Inflammatory macrophage (primary cell): ENCODE measurements at regions not wholly inside any gene's neighbourhood (a gene's known extent, or its start where the extent isn't known, plus 50 kb on each side); places are given as distances from the start of the nearest gene placed in this dataset.

ENCODE experiments used
- DNase-seq, 2 donors: peaks; one replicate each; pipeline ENCODE4 v3.0.0-alpha.2; 2020 to 2022

GRCh38 chr12:105761075-105761474 lies 377.7 kb downstream of the NUAK1 start:
- DNase-seq: no peak

GRCh38 chr12:105764216-105764835 lies 374.4 kb downstream of the NUAK1 start:
- no peak for DNase-seq

GRCh38 chr12:105765053-105766014 lies 373.4 kb downstream of the NUAK1 start:
- DNase-seq: no peak

GRCh38 chr12:105766029-105766428 lies 372.7 kb downstream of the NUAK1 start:
- no peak for DNase-seq

- no peak for DNase-seq
Observed at GRCh38 chr12:105769486-105769885, 369.3 kb downstream of the NUAK1 start.

GRCh38 chr12:105773471-105773870 lies 365.3 kb downstream of the NUAK1 start:
- DNase-seq: no peak

- DNase-seq: no peak
Observed at GRCh38 chr12:105774037-105774436, 364.7 kb downstream of the NUAK1 start.

- DNase-seq: no peak
Observed at GRCh38 chr12:105775343-105775742, 363.4 kb downstream of the NUAK1 start.

- peak; percentile 11 to 21 for DNase-seq
Observed at GRCh38 chr12:105783983-105784947, 354.5 kb downstream of the NUAK1 start.

- DNase-seq: no peak
Observed at GRCh38 chr12:105793421-105793820, 345.3 kb downstream of the NUAK1 start.

GRCh38 chr12:105798256-105798845 lies 340.4 kb downstream of the NUAK1 start:
- no peak for DNase-seq

- no peak for DNase-seq
Observed at GRCh38 chr12:105799103-105799502, 339.7 kb downstream of the NUAK1 start.

GRCh38 chr12:105801351-105801750 lies 337.4 kb downstream of the NUAK1 start:
- no peak for DNase-seq

GRCh38 chr12:105803292-105803691 lies 335.5 kb downstream of the NUAK1 start:
- no peak for DNase-seq

- DNase-seq: no peak
Observed at GRCh38 chr12:105804591-105805265, 334.0 kb downstream of the NUAK1 start.

- DNase-seq: no peak
Observed at GRCh38 chr12:105805730-105806399, 332.9 kb downstream of the NUAK1 start.

GRCh38 chr12:105806400-105806770 lies 332.4 kb downstream of the NUAK1 start:
- DNase-seq: no peak

GRCh38 chr12:105812366-105812765 lies 326.4 kb downstream of the NUAK1 start:
- DNase-seq: no peak

- DNase-seq: no peak
Observed at GRCh38 chr12:105813201-105813600, 325.6 kb downstream of the NUAK1 start.

GRCh38 chr12:105814283-105814682 lies 324.5 kb downstream of the NUAK1 start:
- no peak for DNase-seq

GRCh38 chr12:105819549-105819948 lies 319.2 kb downstream of the NUAK1 start:
- DNase-seq: no peak
